DOHH2 (cell line): ENCODE measurements at regions not wholly inside any gene's neighbourhood (a gene's known extent, or its start where the extent isn't known, plus 50 kb on each side); places are given as distances from the start of the nearest gene placed in this dataset.
"Not testable (repeated sequence)": the region's sequence is repeated elsewhere in the genome, so short reads cannot be mapped to it uniquely, and the experiment has no call there.

Experiments
- H3F3A ChIP-seq: fragments of 200-600 bp; sonication (generic), shearing (Covaris generic); 2 replicates; pipeline ENCODE4 v1.6.0; 2016; ENCODE audit warnings: antibody characterized with exemption, mild to moderate bottlenecking; ENCODE audit not compliant: control insufficient read depth, insufficient read depth
- H3K27ac ChIP-seq: fragments of 200-600 bp; sonication (generic); 2 replicates; pipeline ENCODE4 v1.5.1; 2014; ENCODE audit warnings: low read depth, mild to moderate bottlenecking, low read length, moderate library complexity
- H3K27me3 ChIP-seq: fragments of 200-600 bp; sonication (generic); 2 replicates; pipeline ENCODE4 v1.6.1; 2014; ENCODE audit warnings: mild to moderate bottlenecking, low read length, mixed read lengths; ENCODE audit not compliant: control insufficient read depth
- H3K36me3 ChIP-seq: fragments of 200-600 bp; sonication (generic); 2 replicates; pipeline ENCODE4 v1.6.1; 2014; ENCODE audit warnings: mild to moderate bottlenecking, low read length, moderate library complexity, mixed read lengths; ENCODE audit not compliant: control insufficient read depth
- H3K4me1 ChIP-seq: fragments of 200-600 bp; sonication (generic); 2 replicates; pipeline ENCODE4 v1.6.1; 2014; ENCODE audit warnings: mild to moderate bottlenecking, low read length, mixed read lengths; ENCODE audit not compliant: control insufficient read depth
- H3K4me2 ChIP-seq: fragments of 200-600 bp; sonication (generic); 2 replicates; pipeline ENCODE4 v1.6.0; 2014; ENCODE audit warnings: mild to moderate bottlenecking, low read length, moderate library complexity
- H3K4me3 ChIP-seq: fragments of 200-600 bp; sonication (generic); 2 replicates; pipeline ENCODE4 v1.5.1; 2014; ENCODE audit warnings: mild to moderate bottlenecking, low read length, mixed read lengths
- H3K79me2 ChIP-seq: fragments of 200-600 bp; sonication (generic); 2 replicates; pipeline ENCODE4 v1.6.1; 2014; ENCODE audit warnings: mild to moderate bottlenecking, low read length, mixed read lengths; ENCODE audit not compliant: control insufficient read depth
- H3K9me2 ChIP-seq: fragments of 200-600 bp; sonication (generic); replicated peaks from 2 replicates; pipeline ENCODE4 v1.6.1; 2014; ENCODE audit warnings: mild to moderate bottlenecking, low read length, mixed read lengths; ENCODE audit not compliant: control insufficient read depth
- H3K9me3 ChIP-seq: fragments of 200-600 bp; sonication (generic); 2 replicates; pipeline ENCODE4 v1.6.1; 2014; ENCODE audit warnings: antibody characterized with exemption, low read length, mixed read lengths; ENCODE audit not compliant: control insufficient read depth, insufficient read depth
- H4K20me1 ChIP-seq: fragments of 200-600 bp; sonication (generic); 2 replicates; pipeline ENCODE4 v1.6.0; 2014; ENCODE audit warnings: low read depth, mild to moderate bottlenecking, antibody characterized with exemption, low read length, moderate library complexity; ENCODE audit not compliant: control insufficient read depth, insufficient read depth
- CTCF ChIP-seq: fragments of 200-600 bp; sonication (generic); IDR thresholded peaks from one replicate; pipeline ENCODE4 v1.5.1; 2014; ENCODE audit warnings: antibody characterized with exemption, mild to moderate bottlenecking, low read depth, low read length; ENCODE audit not compliant: poor library complexity, severe bottlenecking
- EZH2phosphoT487 ChIP-seq: fragments of 200-600 bp; sonication (generic); IDR thresholded peaks from 2 replicates; pipeline ENCODE4 v1.6.1; 2017; ENCODE audit warnings: borderline replicate concordance, mild to moderate bottlenecking, antibody characterized with exemption, low read length, moderate library complexity, mixed read lengths

DNA sequence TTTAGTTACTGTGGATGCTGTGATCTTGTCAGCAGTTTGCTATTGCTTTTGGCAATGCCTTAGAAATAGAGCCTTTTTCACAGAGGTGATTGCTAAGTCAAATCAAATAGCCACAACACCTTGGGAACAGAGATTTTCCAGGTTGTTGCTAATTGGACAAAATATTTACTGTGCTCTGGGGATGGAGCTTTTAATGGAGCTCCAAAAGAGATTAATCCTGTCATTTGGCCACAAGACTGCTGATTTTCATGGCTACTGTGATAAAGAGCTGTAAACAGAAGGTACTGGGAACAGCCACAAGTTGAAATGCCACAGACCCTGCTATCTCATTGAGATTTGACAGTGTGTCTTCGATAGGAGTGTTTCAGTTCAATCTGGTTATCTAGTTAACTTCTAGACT, 1715.2 kb upstream of the ADGRL3 start:
- TF ChIP-seq EZH2phosphoT487 (no peak), CTCF (no peak)
- H3F3A ChIP-seq, result no peaks in the 10 kb centered on the region
- H3K36me3 ChIP-seq, result no peaks in the 10 kb centered on the region

DNA sequence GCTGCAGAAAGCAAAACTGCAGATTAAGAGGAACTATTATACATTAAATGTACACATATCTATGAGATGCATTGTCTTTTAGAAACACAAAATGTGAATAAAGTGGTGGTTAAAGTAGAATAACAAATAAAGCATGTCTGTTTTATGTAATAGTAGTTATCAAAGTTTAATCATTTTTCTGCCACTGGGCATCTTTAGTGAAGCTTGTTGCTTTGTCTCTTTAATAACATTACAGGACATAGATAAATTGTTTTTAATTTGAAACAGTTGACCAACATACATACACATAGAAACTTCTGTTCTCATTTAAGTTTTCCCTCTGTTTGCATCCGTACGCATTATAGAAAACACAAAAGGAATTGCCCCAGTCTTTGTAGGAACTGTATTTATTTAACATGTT, 1700.0 kb upstream of the ADGRL3 start:
- Histone ChIP-seq H3K4me1 (no peaks in the 10 kb centered on the region), H3K4me2 (no peak overlapping the region), H3K4me3 (no peak overlapping the region), H4K20me1 (no peaks in the 10 kb centered on the region), H3F3A (no peaks in the 10 kb centered on the region), H3K27me3 (no peaks in the 10 kb centered on the region), H3K27ac (no peak overlapping the region), H3K79me2 (no peaks in the 10 kb centered on the region), H3K9me2 (no peaks in the 10 kb centered on the region; the same call in 1 of the 2 replicates), H3K36me3 (no peaks in the 10 kb centered on the region), H3K9me3 (no peaks in the 10 kb centered on the region)
- no peak for TF ChIP-seq CTCF
- no peak for TF ChIP-seq EZH2phosphoT487

More for the DNA sequence above, 1715.2 kb upstream of the ADGRL3 start:
- Histone ChIP-seq H4K20me1 (no peaks in the 10 kb centered on the region), H3K9me2 (no peaks in the 10 kb centered on the region), H3K4me1 (no peaks in the 10 kb centered on the region), H3K4me3 (no peak overlapping the region), H3K27ac (no peak overlapping the region), H3K4me2 (no peak overlapping the region), H3K27me3 (no peaks in the 10 kb centered on the region), H3K9me3 (no peaks in the 10 kb centered on the region), H3K79me2 (no peaks in the 10 kb centered on the region)

GRCh38 chr4:59503731-59504130, 1696.4 kb upstream of the ADGRL3 start:
- Histone ChIP-seq H4K20me1 (no peaks in the 10 kb centered on the region), H3K9me2 (no peaks in the 10 kb centered on the region; the same call in 1 of the 2 replicates), H3K36me3 (no peaks in the 10 kb centered on the region), H3K79me2 (no peaks in the 10 kb centered on the region), H3K27ac (no peak overlapping the region), H3K4me3 (no peak overlapping the region), H3K9me3 (no peaks in the 10 kb centered on the region), H3K4me2 (no peak overlapping the region), H3K27me3 (no peaks in the 10 kb centered on the region), H3K4me1 (no peaks in the 10 kb centered on the region), H3F3A (no peaks in the 10 kb centered on the region)
- TF ChIP-seq CTCF (no peak), EZH2phosphoT487 (no peak)

- H3K4me2 ChIP-seq, H3K9me3 ChIP-seq, H3K9me2 ChIP-seq, H3K36me3 ChIP-seq, H3K27me3 ChIP-seq, H3K4me3 ChIP-seq, H4K20me1 ChIP-seq, H3K79me2 ChIP-seq, H3K4me1 ChIP-seq, H3K27ac ChIP-seq, H3F3A ChIP-seq: not testable (repeated sequence)
Measured at GRCh38 chr4:59511809-59512208, 1688.3 kb upstream of the ADGRL3 start.
